ENCODE measurements at regions not wholly inside any gene's neighbourhood (a gene's known extent, or its start where the extent isn't known, plus 50 kb on each side); places are given as distances from the start of the nearest gene placed in this dataset.

- TF ChIP-seq POLR2A (IDR thresholded peaks at IDR 0.05; ENCODE audit: low read length) (no peak), GATA1 (IDR thresholded peaks at IDR 0.05; ENCODE audit: low read depth, low read length) (no peak)
These were observed 937.2 kb downstream of the ZPLD1 start for GRCh38 chr3:103372031-103372430.
